ENCODE measurements at regions not wholly inside any gene's neighbourhood (a gene's known extent, or its start where the extent isn't known, plus 50 kb on each side); places are given as distances from the start of the nearest gene placed in this dataset.

DNA sequence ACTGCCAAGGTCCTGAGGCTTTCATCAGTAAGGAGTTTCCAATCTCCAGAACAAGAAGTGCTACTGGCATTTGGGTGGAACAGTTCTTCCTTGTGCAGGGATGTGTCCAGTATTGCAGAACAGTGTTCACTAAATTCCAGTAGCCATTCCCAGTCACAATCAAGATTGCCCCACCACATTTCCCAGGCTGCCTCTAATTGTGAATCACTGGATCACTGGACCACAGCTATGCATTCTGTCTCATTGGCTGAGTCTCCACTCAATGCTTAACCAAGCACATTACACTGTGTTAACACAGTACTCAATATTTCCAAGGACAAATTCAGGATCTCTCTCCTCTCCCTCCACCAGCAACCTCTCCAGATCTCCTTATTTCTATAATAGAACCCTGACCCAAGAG, 160.2 kb upstream of the CCDC150 start:
- in situ Hi-C loops (cut with HindIII; ENCODE audit: low sequenced_read_pairs): no loop called here
- no peak overlapping the region for H3K4me3 ChIP-seq (ENCODE audit: low read depth, low read length)
- DNase-seq (ENCODE audit: low read depth, low spot score): peak; percentile 57
- TF ChIP-seq, protein P1, sequence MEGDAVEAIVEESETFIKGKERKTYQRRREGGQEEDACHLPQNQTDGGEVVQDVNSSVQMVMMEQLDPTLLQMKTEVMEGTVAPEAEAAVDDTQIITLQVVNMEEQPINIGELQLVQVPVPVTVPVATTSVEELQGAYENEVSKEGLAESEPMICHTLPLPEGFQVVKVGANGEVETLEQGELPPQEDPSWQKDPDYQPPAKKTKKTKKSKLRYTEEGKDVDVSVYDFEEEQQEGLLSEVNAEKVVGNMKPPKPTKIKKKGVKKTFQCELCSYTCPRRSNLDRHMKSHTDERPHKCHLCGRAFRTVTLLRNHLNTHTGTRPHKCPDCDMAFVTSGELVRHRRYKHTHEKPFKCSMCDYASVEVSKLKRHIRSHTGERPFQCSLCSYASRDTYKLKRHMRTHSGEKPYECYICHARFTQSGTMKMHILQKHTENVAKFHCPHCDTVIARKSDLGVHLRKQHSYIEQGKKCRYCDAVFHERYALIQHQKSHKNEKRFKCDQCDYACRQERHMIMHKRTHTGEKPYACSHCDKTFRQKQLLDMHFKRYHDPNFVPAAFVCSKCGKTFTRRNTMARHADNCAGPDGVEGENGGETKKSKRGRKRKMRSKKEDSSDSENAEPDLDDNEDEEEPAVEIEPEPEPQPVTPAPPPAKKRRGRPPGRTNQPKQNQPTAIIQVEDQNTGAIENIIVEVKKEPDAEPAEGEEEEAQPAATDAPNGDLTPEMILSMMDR (IDR thresholded peaks at IDR 0.05; ENCODE audit: low read depth, low read length): no peak

DNA sequence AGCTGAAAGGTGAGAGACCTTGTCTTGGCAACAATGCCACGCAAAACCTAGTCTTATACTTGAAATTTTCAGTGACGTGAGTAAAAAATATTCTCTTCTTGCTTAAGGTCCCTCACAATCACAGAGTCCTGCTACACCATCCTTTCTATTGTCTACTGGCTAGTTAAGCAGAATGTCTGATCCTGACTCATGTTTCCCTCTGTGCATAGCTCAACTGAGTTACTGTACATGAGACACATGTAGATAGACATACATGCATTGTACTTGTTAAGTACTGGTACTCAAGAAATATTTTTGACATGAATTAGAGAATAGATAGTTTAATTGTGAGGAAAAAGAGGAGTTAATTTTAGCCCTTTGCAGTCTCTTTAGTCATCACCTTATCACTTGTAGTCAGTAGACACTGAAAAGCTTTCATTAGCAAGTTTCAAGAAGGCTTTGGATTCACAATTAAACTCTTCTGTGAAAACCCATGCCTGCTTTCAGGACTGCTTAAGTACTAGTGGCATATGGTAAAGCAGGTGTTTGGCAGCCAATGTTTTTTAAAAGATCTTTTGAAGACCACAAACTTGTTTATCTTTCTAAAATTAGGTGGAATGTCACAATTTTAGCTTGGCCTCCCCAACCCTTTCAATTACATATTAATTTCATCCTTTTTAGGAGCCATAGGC, 158.7 kb upstream of the CCDC150 start:
- TF ChIP-seq, protein P1 (IDR thresholded peaks at IDR 0.05; ENCODE audit: low read depth, low read length): no peak
- in situ Hi-C loops (cut with HindIII; ENCODE audit: low sequenced_read_pairs): no loop called here
- H3K4me3 ChIP-seq (ENCODE audit: low read depth, low read length): no peak overlapping the region
- no peak for DNase-seq (ENCODE audit: low read depth, low spot score)

DNA sequence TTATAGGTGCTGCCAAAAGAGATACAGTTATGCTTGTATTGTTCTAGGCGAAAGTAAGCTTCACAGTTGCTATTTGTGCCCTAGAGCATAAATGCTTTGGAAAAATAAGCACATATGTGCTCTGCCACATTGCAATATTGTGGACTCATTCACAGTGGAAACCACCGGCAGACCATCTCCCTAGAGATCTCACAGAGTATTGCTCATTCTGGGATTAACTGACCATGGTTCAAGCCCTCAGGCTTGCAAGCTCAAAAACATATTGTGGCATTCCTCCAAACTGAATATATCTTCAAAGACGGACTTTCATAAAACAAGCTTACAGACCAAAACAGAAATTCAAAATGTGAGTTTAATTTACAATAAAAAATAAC, 158.2 kb upstream of the CCDC150 start:
- TF ChIP-seq, protein P1 (IDR thresholded peaks at IDR 0.05; ENCODE audit: low read depth, low read length): no peak
- in situ Hi-C loops (cut with HindIII; ENCODE audit: low sequenced_read_pairs): no loop called here
- H3K4me3 ChIP-seq (ENCODE audit: low read depth, low read length): no peak overlapping the region
- peak; percentile 67 for DNase-seq (ENCODE audit: low read depth, low spot score)

DNA sequence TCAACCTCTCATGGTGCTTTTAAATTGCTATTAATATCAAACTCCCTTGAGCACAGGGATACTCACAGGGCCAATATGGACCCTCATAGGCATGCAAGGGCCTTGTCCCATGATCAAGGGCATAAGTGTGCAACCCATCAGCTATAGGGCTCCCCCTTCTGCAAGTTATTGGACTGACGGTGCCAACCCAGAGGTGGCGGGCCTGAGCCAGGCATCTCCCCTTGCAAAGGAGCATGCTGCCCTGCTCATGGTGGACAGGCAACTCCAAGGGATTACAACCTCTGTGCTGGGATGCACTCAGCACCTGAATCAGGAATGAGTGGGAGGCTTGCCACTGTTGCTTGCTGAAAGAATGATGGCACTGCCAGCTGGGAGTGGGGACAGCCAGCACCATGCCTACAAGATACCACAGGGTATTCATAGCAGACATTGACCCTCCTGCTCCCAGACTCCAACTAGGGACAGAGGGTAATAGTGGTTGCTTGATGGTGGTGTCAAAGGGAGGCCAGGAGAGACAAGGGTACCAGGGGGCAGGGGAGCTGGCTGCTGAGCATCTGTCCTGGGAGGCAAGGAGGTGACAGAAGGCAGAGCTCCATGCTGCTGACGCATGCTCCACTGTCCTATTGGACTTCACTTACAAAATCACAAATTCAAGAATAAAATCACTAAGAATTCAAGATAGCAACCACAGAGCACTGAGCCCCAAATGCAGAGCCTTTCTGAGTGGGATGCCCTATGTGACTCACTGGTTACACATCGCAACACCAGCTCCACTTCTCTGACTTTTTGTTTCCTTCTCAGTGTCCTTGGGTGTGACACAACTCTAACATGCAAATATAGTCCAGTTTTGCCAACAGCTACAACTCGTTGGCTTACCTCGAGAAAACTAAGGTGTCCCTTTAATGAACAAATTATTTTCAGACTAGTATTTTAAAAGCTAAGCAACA, 157.1 kb upstream of the CCDC150 start:
- TF ChIP-seq, protein P1 (IDR thresholded peaks at IDR 0.05; ENCODE audit: low read depth, low read length): no peak
- DNase-seq (ENCODE audit: low read depth, low spot score): peak; percentile 31
- no peak overlapping the region for H3K4me3 ChIP-seq (ENCODE audit: low read depth, low read length)
- in situ Hi-C loops (cut with HindIII; ENCODE audit: low sequenced_read_pairs): no loop called here

DNA sequence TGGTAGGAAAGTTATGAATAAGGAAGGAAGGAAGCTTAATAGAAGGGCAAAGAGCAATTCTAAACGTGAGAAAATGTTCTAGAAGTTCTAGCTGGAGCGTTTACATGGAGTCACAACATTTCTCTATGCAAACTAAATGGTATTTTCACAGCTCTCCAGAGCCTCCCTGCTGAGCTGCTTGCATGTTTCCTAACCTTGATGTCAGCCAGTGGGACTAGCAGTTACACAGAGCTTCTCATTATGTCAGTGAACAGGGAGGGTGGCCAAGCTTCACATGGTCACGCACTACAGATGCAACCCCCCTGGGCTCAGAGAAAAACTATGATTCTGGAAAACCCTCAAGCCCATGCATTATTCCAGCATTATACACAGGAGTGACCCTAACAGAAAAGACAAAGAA, 153.4 kb upstream of the CCDC150 start:
- H3K4me3 ChIP-seq (ENCODE audit: low read depth, low read length): no peak overlapping the region
- TF ChIP-seq, protein P1 (IDR thresholded peaks at IDR 0.05; ENCODE audit: low read depth, low read length): no peak
- DNase-seq (ENCODE audit: low read depth, low spot score): peak; percentile 73

DNA sequence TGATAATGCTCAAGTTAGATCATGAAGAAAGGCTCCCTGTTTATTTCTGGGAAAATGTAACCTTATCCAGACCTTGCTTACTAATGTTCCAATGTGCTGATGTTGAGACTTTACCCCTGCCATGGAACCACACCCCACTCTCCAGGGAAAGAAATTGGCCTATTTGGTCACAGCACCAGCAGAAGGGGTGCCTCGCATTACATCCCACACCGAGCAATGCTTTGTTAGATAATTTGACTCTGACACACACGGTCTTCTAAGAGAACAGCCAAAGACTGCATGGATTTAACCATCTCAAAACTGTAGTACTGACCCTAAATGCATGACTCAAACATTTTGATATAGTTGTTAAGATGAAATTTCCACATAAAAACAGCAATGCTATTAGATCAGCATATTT, 152.1 kb upstream of the CCDC150 start:
- in situ Hi-C loops (cut with HindIII; ENCODE audit: low sequenced_read_pairs): no loop called here
- H3K4me3 ChIP-seq (ENCODE audit: low read depth, low read length): no peak overlapping the region
- peak; percentile 20 for DNase-seq (ENCODE audit: low read depth, low spot score)
- TF ChIP-seq, protein P1 (IDR thresholded peaks at IDR 0.05; ENCODE audit: low read depth, low read length): no peak

More for the DNA sequence above, 153.4 kb upstream of the CCDC150 start:
- in situ Hi-C loops (cut with HindIII; ENCODE audit: low sequenced_read_pairs): no loop called here
